Adipocyte (in vitro differentiated cells): ENCODE measurements at regions not wholly inside any gene's neighbourhood (a gene's known extent, or its start where the extent isn't known, plus 50 kb on each side); places are given as distances from the start of the nearest gene placed in this dataset.
"Not testable (repeated sequence)": the region's sequence is repeated elsewhere in the genome, so short reads cannot be mapped to it uniquely, and the experiment has no call there.

ENCODE experiments used
- DNase-seq: peaks from one replicate; pipeline ENCODE4 v3.0.0-alpha.2; 2015; ENCODE audit warnings: low read depth
- H3K27me3 ChIP-seq: replicated peaks from 2 replicates; pipeline ENCODE4 v1.7.0; 2013; ENCODE audit warnings: mild to moderate bottlenecking, low read length, moderate library complexity; ENCODE audit not compliant: control insufficient read depth, insufficient read depth
- H3K36me3 ChIP-seq: 2 replicates; pipeline ENCODE4 v1.7.0; 2013; ENCODE audit warnings: low read length, mild to moderate bottlenecking, moderate library complexity; ENCODE audit not compliant: control insufficient read depth, insufficient read depth, severe bottlenecking
- H3K4me1 ChIP-seq: 2 replicates; pipeline ENCODE4 v1.7.0; 2013; ENCODE audit warnings: mild to moderate bottlenecking, low read length, moderate library complexity; ENCODE audit not compliant: control insufficient read depth, insufficient read depth
- H3K4me3 ChIP-seq: 2 replicates; pipeline ENCODE4 v1.7.0; 2013; ENCODE audit warnings: mild to moderate bottlenecking, low read length, moderate library complexity
- H3K9ac ChIP-seq: 2 replicates; pipeline ENCODE4 v1.7.0; 2013; ENCODE audit warnings: mild to moderate bottlenecking, low read length, moderate library complexity
- H3K9me3 ChIP-seq: 2 replicates; pipeline ENCODE4 v1.7.0; 2013; ENCODE audit warnings: mild to moderate bottlenecking, low read length, moderate library complexity; ENCODE audit not compliant: control insufficient read depth

DNA sequence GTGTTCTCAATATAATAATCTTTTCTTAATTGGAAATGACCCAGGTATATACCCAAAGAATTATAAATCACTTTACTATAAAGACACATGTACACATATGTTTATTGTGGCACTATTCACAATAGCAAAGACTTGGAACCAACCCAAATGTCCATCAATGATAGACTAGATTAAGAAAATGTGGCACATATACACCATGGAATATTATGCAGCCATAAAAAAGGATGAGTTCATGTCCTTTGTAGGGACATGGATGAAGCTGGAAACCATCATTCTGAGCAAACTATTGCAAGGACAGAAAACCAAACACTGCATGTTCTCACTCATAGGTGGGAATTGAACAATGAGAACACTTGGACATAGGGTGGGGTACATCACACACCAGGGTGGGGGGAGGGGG is 56.8 kb downstream of the SCGB2B2 start:
- H3K36me3 ChIP-seq = not testable (repeated sequence)

DNA sequence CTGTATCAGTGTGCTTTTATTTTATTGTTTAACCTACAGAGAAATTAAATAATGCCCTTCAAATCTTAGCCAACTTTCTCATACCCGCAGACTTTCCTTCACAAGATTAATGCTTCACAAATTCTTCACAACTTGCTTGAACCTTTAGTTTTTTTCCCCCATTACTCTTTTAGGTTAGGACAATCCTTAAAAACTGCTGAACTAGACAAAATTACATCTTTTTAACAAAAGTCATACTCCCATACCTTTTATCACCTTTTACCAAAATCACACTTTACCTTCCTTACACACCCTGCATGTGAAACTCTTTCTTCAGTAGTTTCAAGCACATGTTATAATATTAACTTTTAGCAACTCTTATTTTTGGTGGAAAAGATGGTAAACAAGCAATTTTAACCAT is 58.5 kb downstream of the SCGB2B2 start:
- DNase-seq = no peak
- Histone ChIP-seq H3K36me3 (no peaks in the 10 kb centered on the region), H3K4me3 (no peak overlapping the region), H3K9me3 (peaks cover 5% of the 10 kb centered on the region), H3K9ac (no peak overlapping the region), H3K4me1 (no peaks in the 10 kb centered on the region), H3K27me3 (no peaks in the 10 kb centered on the region)

More for the DNA sequence above, 56.8 kb downstream of the SCGB2B2 start:
- not testable (repeated sequence) for DNase-seq, H3K27me3 ChIP-seq, H3K9me3 ChIP-seq, H3K9ac ChIP-seq, H3K4me3 ChIP-seq, H3K4me1 ChIP-seq

DNA sequence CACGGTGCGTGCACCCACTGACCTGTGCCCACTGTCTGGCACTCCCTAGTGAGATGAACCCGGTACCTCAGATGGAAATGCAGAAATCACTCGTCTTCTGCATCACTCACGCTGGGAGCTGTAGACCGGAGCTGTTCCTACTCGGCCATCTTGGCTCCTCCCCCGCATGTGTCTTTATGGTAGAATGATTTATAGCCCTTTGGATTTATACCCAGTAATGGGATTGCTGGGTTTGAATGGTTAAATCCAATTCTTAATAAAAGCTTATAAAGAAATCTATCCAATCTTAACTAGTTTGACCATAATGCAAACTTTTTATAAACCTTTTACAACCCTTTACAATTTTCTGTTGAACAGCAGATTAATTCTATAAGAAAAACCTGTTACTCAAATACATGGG is 59.0 kb downstream of the SCGB2B2 start:
- H3K4me3 ChIP-seq, H3K4me1 ChIP-seq, H3K27me3 ChIP-seq, H3K9me3 ChIP-seq, H3K36me3 ChIP-seq, DNase-seq, H3K9ac ChIP-seq: not testable (repeated sequence)

GRCh38 chr19:34603003-34603402 is 74.0 kb downstream of the SCGB2B2 start:
- H3K4me3 ChIP-seq = no peak overlapping the region
- peaks cover 26% of the 10 kb centered on the region for H3K9me3 ChIP-seq
- H3K9ac ChIP-seq = no peak overlapping the region
- no peaks in the 10 kb centered on the region for H3K36me3 ChIP-seq
- no peaks in the 10 kb centered on the region for H3K27me3 ChIP-seq
- no peaks in the 10 kb centered on the region for H3K4me1 ChIP-seq
- DNase-seq = no peak

DNA sequence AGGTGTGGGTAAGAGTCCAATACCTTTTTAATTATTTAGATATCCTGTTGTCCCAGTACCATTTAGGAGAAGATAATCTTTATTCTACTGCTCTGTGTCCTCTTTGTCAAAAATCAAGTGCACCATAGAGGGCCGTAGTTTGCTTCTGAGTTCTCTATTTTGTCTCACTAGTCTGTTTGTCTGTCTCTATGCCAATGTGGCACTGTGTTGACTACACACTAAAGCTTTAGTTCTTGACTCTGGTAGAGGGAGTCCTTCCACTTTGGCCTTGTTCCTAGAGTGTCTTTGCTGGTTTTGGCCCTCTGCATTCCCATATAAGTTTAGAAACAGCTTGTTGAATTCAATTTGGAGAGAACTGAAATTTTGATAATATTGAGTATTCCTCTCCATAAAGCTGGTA is 75.9 kb downstream of the SCGB2B2 start:
- Histone ChIP-seq H3K36me3 (no peaks in the 10 kb centered on the region), H3K4me3 (no peak overlapping the region), H3K9me3 (peaks cover 16% of the 10 kb centered on the region), H3K4me1 (no peaks in the 10 kb centered on the region), H3K27me3 (no peaks in the 10 kb centered on the region), H3K9ac (no peak overlapping the region)
- no peak for DNase-seq

- no peaks in the 10 kb centered on the region for H3K27me3 ChIP-seq
- H3K4me1 ChIP-seq = peaks cover under 1% of the 10 kb centered on the region
- DNase-seq = no peak
- no peak overlapping the region for H3K9ac ChIP-seq
- H3K9me3 ChIP-seq = peaks cover 16% of the 10 kb centered on the region
- H3K36me3 ChIP-seq = no peaks in the 10 kb centered on the region
- H3K4me3 ChIP-seq = no peak overlapping the region
Measured at GRCh38 chr19:34600366-34600765, 76.6 kb downstream of the SCGB2B2 start.

DNA sequence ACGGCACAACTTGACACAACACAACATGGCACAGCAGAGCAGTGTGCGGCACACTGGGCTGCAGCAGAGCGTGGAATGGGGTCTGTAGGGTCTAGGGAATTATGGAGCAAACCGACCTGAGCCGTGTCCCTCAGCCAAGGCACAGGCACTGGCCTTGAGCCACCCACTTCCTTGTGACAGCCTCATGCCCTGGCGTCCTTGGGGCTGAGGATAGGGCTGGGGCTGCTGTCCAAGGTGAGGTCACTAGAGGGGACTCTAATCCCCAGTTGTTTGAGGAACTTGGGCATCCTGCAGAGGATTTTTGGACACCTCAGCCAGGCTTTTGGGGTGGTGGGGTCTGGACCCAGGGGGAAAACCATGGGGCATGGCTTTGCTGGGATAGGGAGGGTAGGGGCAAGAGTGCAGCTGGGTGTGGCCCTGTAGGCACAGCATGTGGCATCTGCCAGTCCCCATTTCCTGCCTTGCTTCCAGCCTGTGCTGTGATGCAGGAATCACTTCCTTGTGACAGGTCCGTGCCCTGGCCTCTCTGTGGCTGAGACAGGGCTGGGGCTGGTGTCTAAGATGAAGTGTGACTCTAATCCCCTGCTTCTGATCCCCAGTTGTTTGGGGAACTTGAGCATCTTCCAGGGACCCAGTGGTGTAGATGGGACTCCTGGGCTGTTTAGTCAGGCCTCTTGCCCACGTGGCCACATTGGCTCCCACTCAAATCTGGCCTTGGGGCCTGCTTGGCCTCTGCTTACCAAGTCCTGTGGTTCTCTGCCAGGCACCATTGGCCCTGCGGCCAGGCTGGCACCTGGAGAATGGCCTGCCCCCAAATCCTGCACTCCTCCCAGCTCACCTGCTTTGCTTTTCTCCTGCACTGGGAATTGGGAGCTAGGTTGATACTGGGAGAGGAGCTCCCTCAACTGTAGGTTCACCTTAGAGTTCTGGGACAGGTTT is 78.5 kb downstream of the SCGB2B2 start:
- H3K9me3 ChIP-seq = peaks cover 9% of the 10 kb centered on the region
- H3K36me3 ChIP-seq = no peaks in the 10 kb centered on the region
- DNase-seq = no peak
- H3K27me3 ChIP-seq = no peaks in the 10 kb centered on the region
- H3K9ac ChIP-seq = no peak overlapping the region
- peaks cover 12% of the 10 kb centered on the region for H3K4me1 ChIP-seq
- H3K4me3 ChIP-seq = no peak overlapping the region

GRCh38 chr19:34597596-34597995 is 79.4 kb downstream of the SCGB2B2 start:
- H3K9ac ChIP-seq = no peak overlapping the region
- H3K4me1 ChIP-seq = peaks cover 12% of the 10 kb centered on the region
- no peaks in the 10 kb centered on the region for H3K27me3 ChIP-seq
- H3K9me3 ChIP-seq = peaks cover 2% of the 10 kb centered on the region
- H3K4me3 ChIP-seq = no peak overlapping the region
- no peaks in the 10 kb centered on the region for H3K36me3 ChIP-seq
- DNase-seq = no peak

- H3K36me3 ChIP-seq = no peaks in the 10 kb centered on the region
- H3K9me3 ChIP-seq = no peaks in the 10 kb centered on the region
- H3K4me1 ChIP-seq = peaks cover 12% of the 10 kb centered on the region
- H3K9ac ChIP-seq = no peak overlapping the region
- H3K4me3 ChIP-seq = no peak overlapping the region
- H3K27me3 ChIP-seq = no peaks in the 10 kb centered on the region
- no peak for DNase-seq
Measured at GRCh38 chr19:34596989-34597388, 80.0 kb downstream of the SCGB2B2 start.

DNA sequence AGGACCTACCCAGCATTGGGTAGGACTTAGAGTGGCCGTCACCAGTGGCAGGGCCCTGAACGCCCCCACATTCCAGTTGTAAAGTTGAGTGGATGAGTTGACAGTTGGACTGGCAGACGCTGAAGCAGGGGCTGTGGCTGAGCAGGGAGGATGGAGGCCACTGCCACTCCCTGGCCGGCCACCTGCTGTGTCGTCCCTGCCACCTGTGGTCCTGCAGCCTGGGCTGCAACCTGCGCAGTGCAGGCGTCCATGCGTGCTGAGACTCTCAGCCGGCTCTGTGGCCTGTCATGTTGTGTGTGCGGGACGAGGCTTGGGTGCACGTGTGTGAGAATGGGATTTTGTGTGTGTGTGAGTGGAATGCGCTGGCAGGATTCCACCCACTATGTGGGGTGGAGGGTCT is 80.8 kb downstream of the SCGB2B2 start:
- Histone ChIP-seq H3K9me3 (no peaks in the 10 kb centered on the region), H3K27me3 (no peaks in the 10 kb centered on the region), H3K9ac (no peak overlapping the region), H3K4me1 (peaks cover 12% of the 10 kb centered on the region), H3K4me3 (no peak overlapping the region), H3K36me3 (no peaks in the 10 kb centered on the region)
- DNase-seq = no peak

- H3K36me3 ChIP-seq = no peaks in the 10 kb centered on the region
- no peak overlapping the region for H3K9ac ChIP-seq
- H3K4me1 ChIP-seq = peaks cover 12% of the 10 kb centered on the region
- no peaks in the 10 kb centered on the region for H3K9me3 ChIP-seq
- no peak for DNase-seq
- no peaks in the 10 kb centered on the region for H3K27me3 ChIP-seq
- no peak overlapping the region for H3K4me3 ChIP-seq
Measured at GRCh38 chr19:34595683-34596082, 81.3 kb downstream of the SCGB2B2 start.

DNA sequence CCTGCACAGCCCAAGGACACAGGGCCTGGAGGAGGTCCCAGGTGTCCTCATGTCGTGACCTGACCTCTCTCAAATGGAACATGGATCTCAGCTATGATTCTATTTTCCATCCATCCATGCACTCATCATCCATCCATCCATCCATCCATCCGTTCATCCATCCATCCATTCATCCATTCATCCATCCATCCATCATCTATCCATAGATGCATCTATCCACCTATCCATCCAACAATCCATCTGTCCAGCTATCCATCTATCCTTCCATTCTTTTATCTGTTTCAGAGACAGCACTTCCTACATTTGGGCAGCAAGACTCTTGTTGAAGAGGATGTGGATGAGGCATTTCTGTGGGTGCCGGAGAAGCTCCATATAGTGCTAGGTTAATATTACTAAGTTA is 86.7 kb downstream of the SCGB2B2 start:
- no peaks in the 10 kb centered on the region for H3K27me3 ChIP-seq

More for the DNA sequence above, 86.7 kb downstream of the SCGB2B2 start:
- Histone ChIP-seq H3K4me3 (no peak overlapping the region), H3K9me3 (peaks cover 5% of the 10 kb centered on the region), H3K36me3 (no peaks in the 10 kb centered on the region), H3K9ac (no peak overlapping the region), H3K4me1 (peaks cover 11% of the 10 kb centered on the region)
- DNase-seq = no peak
